ENCODE measurements at regions not wholly inside any gene's neighbourhood (a gene's known extent, or its start where the extent isn't known, plus 50 kb on each side); places are given as distances from the start of the nearest gene placed in this dataset.

GRCh38 chr11:95563859-95564258 lies 225.7 kb downstream of the FAM76B start:
- Histone ChIP-seq H3K27me3 (ENCODE audit: control insufficient read depth in 2 of 2, insufficient read depth in 2 of 2, low read length in 2 of 2) (peaks cover 0 to under 1% of the 10 kb centered on the region in 2 experiments), H3K4me1 (ENCODE audit: control insufficient read depth, extremely low read depth, insufficient read depth, low read length) (no peaks in the 10 kb centered on the region), H3K9me1 (replicated peaks; ENCODE audit: control insufficient read depth, extremely low read depth, insufficient read depth, low read length) (no peaks in the 10 kb centered on the region), H4K20me1 (replicated peaks; ENCODE audit: control insufficient read depth, extremely low read depth, insufficient read depth, low read length) (no peaks in the 10 kb centered on the region), H3K9ac (replicated peaks; ENCODE audit: extremely low read depth, insufficient read depth, low read length) (no peak overlapping the region), H3K27ac (ENCODE audit: insufficient read depth, low read depth, low read length) (no peak overlapping the region), H2AFZ (ENCODE audit: low read depth, low read length) (no peak overlapping the region), H3K9me3 (replicated peaks; ENCODE audit: control insufficient read depth, insufficient read depth, low read length) (no peaks in the 10 kb centered on the region), H3K36me3 (ENCODE audit: control insufficient read depth in 2 of 2, extremely low read depth in 1 of 2, insufficient read depth in 2 of 2, low read length in 2 of 2) (no peaks in the 10 kb centered on the region), H3K4me2 (ENCODE audit: insufficient read depth, low read length) (no peak overlapping the region), H3K4me3 (replicated peaks in 1 of 3; ENCODE audit: insufficient read depth in 1 of 3, low read depth in 1 of 3, low read length in 3 of 3) (no peak overlapping the region), H3K79me2 (ENCODE audit: control insufficient read depth, insufficient read depth, low read length) (no peaks in the 10 kb centered on the region)
- dilution Hi-C loops (cut with MboI; ENCODE audit: extremely low pct_ligation_motif_present, low sequenced_read_pairs) (no loop called here), intact Hi-C loops (cut with micrococcal nuclease) (no loop called here)
- BruUV-seq (replicated peaks) = no TSS peak
- ChIA-PET CTCF (interaction anchor here (0.6 to 1.7 kb wide), 2 partner anchors 10 to 19 kb away, joined by 3 to 4 read pairs; no protein-coding TSS in a partner anchor), POLR2A (no interaction called here)
- TF ChIP-seq FOS (IDR thresholded peaks at IDR 0.05; ENCODE audit: borderline replicate concordance, insufficient read depth, low read length) (no peak), EZH2 (IDR thresholded peaks at IDR 0.05; ENCODE audit: borderline replicate concordance, low read depth, low read length, severe bottlenecking) (no peak), CTCF (IDR thresholded peaks at IDR 0.05; ENCODE audit: extremely low read depth in 1 of 2, insufficient read depth in 1 of 2, low read depth in 1 of 2, low read length in 2 of 2) (no peak), JUN (IDR thresholded peaks at IDR 0.05; ENCODE audit: borderline replicate concordance, insufficient read depth, insufficient read length, low read depth) (no peak), POLR2A (IDR thresholded peaks at IDR 0.05; ENCODE audit: low read depth, low read length) (no peak), GATA2 (IDR thresholded peaks at IDR 0.05; ENCODE audit: insufficient read depth, insufficient read length, low read depth, low read length) (no peak), POLR2AphosphoS5 (IDR thresholded peaks at IDR 0.05; ENCODE audit: insufficient read depth, low read depth, low read length) (no peak), MYC (IDR thresholded peaks at IDR 0.05; ENCODE audit: low read depth, low read length) (no peak)
- TF ChIP-seq, protein P1, sequence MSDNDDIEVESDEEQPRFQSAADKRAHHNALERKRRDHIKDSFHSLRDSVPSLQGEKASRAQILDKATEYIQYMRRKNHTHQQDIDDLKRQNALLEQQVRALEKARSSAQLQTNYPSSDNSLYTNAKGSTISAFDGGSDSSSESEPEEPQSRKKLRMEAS (IDR thresholded peaks at IDR 0.05; ENCODE audit: insufficient read depth, insufficient read length) = no peak
- FAIRE-seq (no peak), DNase-seq (ENCODE audit: low read depth, low spot score) (no peak)

All from endothelial cell of umbilical vein (primary cell).